T-cell (primary cell): ENCODE measurements at regions not wholly inside any gene's neighbourhood (a gene's known extent, or its start where the extent isn't known, plus 50 kb on each side); places are given as distances from the start of the nearest gene placed in this dataset.

Source experiments
- ATAC-seq, 4 experiments: fragments of 200-7000 bp in 3 of 4; fragments of 150-1000 bp in 1 of 4; cut with Tn5 transposase; replicated peaks in 1 of 4; 1 replicate in 3 of 4; 2 replicates in 1 of 4; pipeline ENCODE4 v1.10.0; 2021; ENCODE audit warnings: moderate library complexity in 3 of 4, mild to moderate bottlenecking in 2 of 4, moderate number of reproducible peaks in 1 of 4
- CTCF ChIA-PET, 2 donors: fragments of 300-600 bp; sonication (Branson Sonifier 250); formaldehyde crosslinking; loops; one replicate each; lab custom pipeline; 2022; ENCODE audit warnings: antibody characterized with exemption in 2 of 2; lab: Charles Lee
- POLR2A ChIA-PET, 2 donors: fragments of 300-600 bp; sonication (Branson Sonifier 250); formaldehyde crosslinking; loops; one replicate each; lab custom pipeline; 2022; ENCODE audit warnings: antibody characterized with exemption in 2 of 2; lab: Charles Lee
- DNase-seq, 35 experiments: peaks; one replicate each; pipeline versions ENCODE4 v3.0.0 to v3.0.0-alpha.2; 2013 to 2023
- H3K27ac ChIP-seq: one replicate; pipeline ENCODE4 v1.5.1; 2013; ENCODE audit warnings: low read length
- H3K27me3 ChIP-seq, 2 experiments: replicated peaks in 1 of 2; 1 replicate in 1 of 2; 2 replicates in 1 of 2; pipeline versions ENCODE4 v1.6.1 to v1.7.0; 2013; ENCODE audit warnings: low read length in 1 of 2, mixed read lengths in 1 of 2; ENCODE audit not compliant: control insufficient read depth in 2 of 2, insufficient read depth in 2 of 2; ENCODE audit errors: extremely low read depth in 1 of 2
- H3K36me3 ChIP-seq, 2 donors: 1 replicate in 1 of 2; 2 replicates in 1 of 2; pipeline versions ENCODE4 v1.6.1 to v1.7.0; 2013; ENCODE audit warnings: low read length in 1 of 2; ENCODE audit not compliant: control insufficient read depth in 2 of 2, insufficient read depth in 1 of 2; ENCODE audit errors: extremely low read depth in 1 of 2
- H3K4me1 ChIP-seq, 2 experiments: 1 replicate in 1 of 2; 2 replicates in 1 of 2; pipeline versions ENCODE4 v1.6.1 to v1.7.0; 2013; ENCODE audit warnings: low read length in 2 of 2, mixed read lengths in 1 of 2; ENCODE audit not compliant: insufficient read depth in 2 of 2, control insufficient read depth in 1 of 2; ENCODE audit errors: extremely low read depth in 1 of 2
- H3K4me3 ChIP-seq, 2 donors: 1 replicate in 1 of 2; 2 replicates in 1 of 2; pipeline versions ENCODE4 v1.5.1 to v1.7.0; 2013; ENCODE audit warnings: mild to moderate bottlenecking in 2 of 2, low read length in 1 of 2, moderate library complexity in 1 of 2; ENCODE audit not compliant: control insufficient read depth in 1 of 2; ENCODE audit errors: extremely low read depth in 1 of 2
- H3K9me3 ChIP-seq: 2 replicates; pipeline ENCODE4 v1.7.0; 2013
- H3K27ac Mint-ChIP-seq, 2 donors: one replicate each; pipeline ENCODE4 v1.8.0; 2020 to 2021; ENCODE audit warnings: mild to moderate bottlenecking in 2 of 2, mixed read lengths in 2 of 2
- H3K27me3 Mint-ChIP-seq, 2 donors: one replicate each; pipeline ENCODE4 v1.8.0; 2021 to 2022; ENCODE audit warnings: mixed read lengths in 2 of 2
- H3K36me3 Mint-ChIP-seq: one replicate; pipeline ENCODE4 v1.8.0; 2021; ENCODE audit warnings: mixed read lengths
- H3K4me1 Mint-ChIP-seq, 3 donors: one replicate each; pipeline ENCODE4 v1.8.0; 2020 to 2022; ENCODE audit warnings: mixed read lengths in 3 of 3, mild to moderate bottlenecking in 1 of 3
- H3K4me3 Mint-ChIP-seq, 3 donors: one replicate each; pipeline ENCODE4 v1.8.0; 2020 to 2022; ENCODE audit warnings: mild to moderate bottlenecking in 3 of 3, mixed read lengths in 3 of 3, moderate library complexity in 3 of 3
- H3K9me3 Mint-ChIP-seq, 3 donors: one replicate each; pipeline ENCODE4 v1.8.0; 2020 to 2022; ENCODE audit warnings: mixed read lengths in 3 of 3
- WGBS: methylation state at CpG from one replicate; pipeline ENCODE4 v1.1.5; 2013; ENCODE audit warnings: missing lambda C conversion rate; ENCODE audit not compliant: insufficient coverage; 5-methylcytosine and 5-hydroxymethylcytosine counted together

- H3K9me3 Mint-ChIP-seq = peaks cover 0 to 5% (median 0%) of the 10 kb centered on the region in 3 donors
- no peaks in the 10 kb centered on the region for H3K9me3 ChIP-seq
- WGBS = 66% methylated on average over 4 of the region's 6 CpGs
- H3K4me3 Mint-ChIP-seq = no peak overlapping the region
- peaks cover 0 to 2% of the 10 kb centered on the region in 2 donors for H3K27me3 Mint-ChIP-seq
- no peak overlapping the region for H3K27ac Mint-ChIP-seq
- ATAC-seq = no peak
- H3K4me1 Mint-ChIP-seq = peaks cover under 1 to 6% (median 2%) of the 10 kb centered on the region in 3 donors
- no peaks in the 10 kb centered on the region for H3K4me1 ChIP-seq
- H3K36me3 ChIP-seq = no peaks in the 10 kb centered on the region
- H3K36me3 Mint-ChIP-seq = no peaks in the 10 kb centered on the region
- ChIA-PET POLR2A (no interaction called here), CTCF (no interaction called here)
- no peak overlapping the region for H3K4me3 ChIP-seq
- H3K27me3 ChIP-seq = no peaks in the 10 kb centered on the region
- no peak for DNase-seq
- H3K27ac ChIP-seq = no peak overlapping the region
Measured at GRCh38 chr20:52869698-52870501, 102.3 kb upstream of the TSHZ2 start.

DNA sequence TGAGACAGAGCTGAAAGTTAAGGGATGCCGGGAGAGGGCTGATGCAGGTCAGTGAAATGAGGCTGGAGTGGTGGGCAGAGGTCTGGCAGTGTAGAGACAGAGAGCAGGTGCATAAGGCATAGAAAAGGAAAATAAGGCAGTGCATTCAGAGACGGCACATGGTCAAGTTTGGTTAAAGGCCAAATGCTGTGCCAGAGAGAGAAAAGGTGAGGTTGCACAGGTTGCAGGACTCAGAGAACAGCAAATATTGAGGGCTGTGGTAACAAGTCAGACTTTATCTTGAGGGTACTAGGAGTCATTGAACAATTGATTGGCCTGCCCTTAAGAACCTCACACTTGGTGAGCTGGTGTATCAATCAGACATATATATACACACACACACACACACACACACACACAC, 102.9 kb upstream of the TSHZ2 start:
- Mint-ChIP-seq H3K27me3 (peaks cover 0 to 2% of the 10 kb centered on the region in 2 donors), H3K36me3 (no peaks in the 10 kb centered on the region), H3K27ac (no peak overlapping the region), H3K4me3 (no peak overlapping the region), H3K4me1 (peaks cover 5 to 11% (median 6%) of the 10 kb centered on the region in 3 donors), H3K9me3 (peaks cover 0 to 5% (median 0%) of the 10 kb centered on the region in 3 donors)
- DNase-seq = no peak
- no peak overlapping the region for H3K4me3 ChIP-seq
- no peaks in the 10 kb centered on the region for H3K4me1 ChIP-seq
- H3K36me3 ChIP-seq = no peaks in the 10 kb centered on the region
- no peak overlapping the region for H3K27ac ChIP-seq
- H3K27me3 ChIP-seq = no peaks in the 10 kb centered on the region
- no peak for ATAC-seq
- no peaks in the 10 kb centered on the region for H3K9me3 ChIP-seq
- 88% methylated on average over 2 of the region's 2 CpGs for WGBS
- CTCF ChIA-PET = no interaction called here
- POLR2A ChIA-PET = no interaction called here

- H3K27me3 ChIP-seq = no peaks in the 10 kb centered on the region
- H3K36me3 Mint-ChIP-seq = no peaks in the 10 kb centered on the region
- ChIA-PET POLR2A (no interaction called here), CTCF (no interaction called here)
- ATAC-seq (no peak), DNase-seq (no peak)
- no peaks in the 10 kb centered on the region for H3K36me3 ChIP-seq
- peaks cover 0 to 5% (median 0%) of the 10 kb centered on the region in 3 donors for H3K9me3 Mint-ChIP-seq
- H3K9me3 ChIP-seq = no peaks in the 10 kb centered on the region
- H3K4me3 ChIP-seq = no peak overlapping the region
- H3K27ac Mint-ChIP-seq = no peak overlapping the region
- WGBS = 47% methylated on average over 2 of the region's 4 CpGs
- peaks cover 5 to 11% (median 6%) of the 10 kb centered on the region in 3 donors for H3K4me1 Mint-ChIP-seq
- H3K27ac ChIP-seq = no peak overlapping the region
- H3K4me3 Mint-ChIP-seq = no peak overlapping the region
- no peaks in the 10 kb centered on the region for H3K4me1 ChIP-seq
- peaks cover 0 to 2% of the 10 kb centered on the region in 2 donors for H3K27me3 Mint-ChIP-seq
Measured at GRCh38 chr20:52867305-52867704, 104.9 kb upstream of the TSHZ2 start.

DNA sequence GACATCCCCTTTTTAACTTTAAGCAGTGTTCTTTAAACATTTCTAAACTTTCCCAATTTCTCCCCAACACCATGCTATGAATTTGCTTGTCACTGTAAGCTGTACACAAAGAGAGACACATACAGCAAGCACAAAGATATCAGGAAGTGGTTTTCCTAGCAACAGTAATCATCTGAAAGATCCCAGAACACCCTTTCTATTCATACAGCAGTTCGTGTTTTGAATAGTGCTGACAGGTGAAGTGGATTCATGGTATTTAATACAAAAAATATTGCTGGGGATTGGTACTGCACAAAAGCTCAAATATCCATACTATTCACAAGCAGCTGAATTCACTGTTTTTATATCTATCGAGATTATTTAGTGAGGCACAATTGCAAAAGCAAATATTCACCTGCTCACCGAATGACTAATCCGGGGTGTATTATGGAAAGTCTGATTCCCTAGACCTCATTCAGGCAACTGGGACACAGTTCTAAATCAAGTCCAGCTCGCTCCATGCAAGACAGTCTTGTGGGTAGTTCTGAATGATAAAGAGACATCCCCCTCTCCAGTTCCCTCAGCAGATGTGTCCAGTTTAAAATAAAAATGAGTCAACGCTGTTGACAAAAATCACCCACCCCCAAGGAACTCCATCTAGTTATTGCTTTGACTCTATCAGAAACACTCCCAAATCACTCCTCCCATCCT, 107.1 kb upstream of the TSHZ2 start:
- 63% methylated on average over 1 of the region's 6 CpGs for WGBS
- Mint-ChIP-seq H3K4me3 (no peak overlapping the region), H3K36me3 (no peaks in the 10 kb centered on the region), H3K27ac (no peak overlapping the region), H3K4me1 (peaks cover 5 to 10% (median 6%) of the 10 kb centered on the region in 3 donors), H3K27me3 (peaks cover 0 to 3% of the 10 kb centered on the region in 2 donors), H3K9me3 (peaks cover 0 to 5% (median 0%) of the 10 kb centered on the region in 3 donors)
- Histone ChIP-seq H3K4me3 (no peak overlapping the region), H3K4me1 (no peaks in the 10 kb centered on the region), H3K27ac (no peak overlapping the region), H3K36me3 (no peaks in the 10 kb centered on the region), H3K27me3 (no peaks in the 10 kb centered on the region), H3K9me3 (no peaks in the 10 kb centered on the region)
- ChIA-PET CTCF (no interaction called here), POLR2A (no interaction called here)
- ATAC-seq = no peak
- no peak for DNase-seq

DNA sequence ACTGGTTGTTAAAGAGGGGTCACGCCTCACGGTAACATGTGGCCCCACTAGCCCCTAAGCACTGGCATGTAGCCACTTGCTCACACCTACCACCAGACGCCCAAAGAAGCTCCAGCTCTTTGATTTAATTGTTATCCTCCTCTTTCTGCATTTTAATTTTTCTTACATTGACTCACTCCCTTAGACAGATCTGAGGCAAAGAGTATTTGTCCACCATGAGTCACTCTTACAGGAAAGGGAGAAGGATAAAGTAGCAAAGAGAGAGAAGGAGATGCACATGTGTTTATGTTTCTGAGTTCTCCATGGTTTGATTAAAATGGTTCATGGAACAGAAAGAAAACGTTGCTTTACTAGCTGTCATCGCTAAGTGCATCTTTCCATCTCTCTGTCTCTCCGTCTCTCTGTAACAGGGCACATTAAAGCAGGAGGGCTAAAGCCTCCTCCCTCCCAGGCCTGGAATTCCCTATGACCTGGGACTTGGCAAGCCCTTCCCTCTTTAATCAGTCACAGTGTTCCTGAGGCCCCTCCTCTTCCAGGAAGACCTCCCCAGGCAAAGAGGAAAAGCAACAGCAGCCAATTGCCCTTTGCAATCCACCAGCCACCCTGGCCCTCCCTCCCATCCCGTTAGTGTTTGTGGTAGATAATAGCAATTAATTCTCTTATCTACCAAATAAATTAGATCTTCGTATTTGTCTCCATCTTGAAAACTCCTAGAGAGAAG, 112.8 kb upstream of the TSHZ2 start:
- Mint-ChIP-seq H3K9me3 (no peaks in the 10 kb centered on the region), H3K36me3 (no peaks in the 10 kb centered on the region), H3K27ac (no peak overlapping the region), H3K4me1 (no peaks in the 10 kb centered on the region), H3K4me3 (no peak overlapping the region), H3K27me3 (peaks cover 1 to 9% of the 10 kb centered on the region in 2 donors)
- WGBS = 96% methylated on average over 3 of the region's 8 CpGs
- DNase-seq (no peak), ATAC-seq (no peak)
- H3K4me1 ChIP-seq = no peaks in the 10 kb centered on the region
- ChIA-PET CTCF (no interaction called here), POLR2A (no interaction called here)
- H3K4me3 ChIP-seq = no peak overlapping the region
- H3K9me3 ChIP-seq = no peaks in the 10 kb centered on the region
- no peaks in the 10 kb centered on the region for H3K36me3 ChIP-seq
- H3K27me3 ChIP-seq = no peaks in the 10 kb centered on the region
- H3K27ac ChIP-seq = no peak overlapping the region

GRCh38 chr20:52852714-52853113, 119.4 kb upstream of the TSHZ2 start:
- H3K4me1 Mint-ChIP-seq = no peaks in the 10 kb centered on the region
- H3K27me3 Mint-ChIP-seq = peaks cover 0 to under 1% of the 10 kb centered on the region in 2 donors
- H3K9me3 Mint-ChIP-seq = no peaks in the 10 kb centered on the region
- no peak overlapping the region for H3K27ac ChIP-seq
- DNase-seq (no peak), ATAC-seq (no peak)
- no peaks in the 10 kb centered on the region for H3K36me3 ChIP-seq
- no peaks in the 10 kb centered on the region for H3K36me3 Mint-ChIP-seq
- H3K4me3 Mint-ChIP-seq = no peak overlapping the region
- H3K9me3 ChIP-seq = no peaks in the 10 kb centered on the region
- CTCF ChIA-PET = no interaction called here
- H3K27ac Mint-ChIP-seq = no peak overlapping the region
- no peaks in the 10 kb centered on the region for H3K4me1 ChIP-seq
- H3K27me3 ChIP-seq = no peaks in the 10 kb centered on the region
- no CpG with 5 or more reads among the region's 3 CpGs for WGBS
- POLR2A ChIA-PET = no interaction called here
- H3K4me3 ChIP-seq = no peak overlapping the region
